HL-60 (cell line): ENCODE measurements at regions not wholly inside any gene's neighbourhood (a gene's known extent, or its start where the extent isn't known, plus 50 kb on each side); places are given as distances from the start of the nearest gene placed in this dataset.

Source experiments
- DNase-seq, 2 experiments: peaks; one replicate each; pipeline ENCODE4 v3.0.0-alpha.2; 2010 to 2020; ENCODE audit warnings: low read depth in 1 of 2, low spot score in 1 of 2
- H3K27ac ChIP-seq: fragments of 250-450 bp; sonication (Bioruptor Pico); replicated peaks from 2 replicates; pipeline ENCODE4 v1.5.1; 2020; ENCODE audit warnings: mild to moderate bottlenecking, moderate library complexity
- H3K27me3 ChIP-seq: fragments of 250-450 bp; sonication (Bioruptor Pico); 2 replicates; pipeline ENCODE4 v1.5.1; 2021; ENCODE audit warnings: mild to moderate bottlenecking, moderate library complexity; ENCODE audit not compliant: insufficient read depth, poor library complexity, severe bottlenecking
- H3K4me3 ChIP-seq: replicated peaks from 2 replicates; pipeline ENCODE4 v1.5.1; 2011; ENCODE audit warnings: mild to moderate bottlenecking, control low read depth, low read length; ENCODE audit not compliant: insufficient read depth
- CTCF ChIP-seq: IDR thresholded peaks from one replicate; pipeline ENCODE4 v1.5.1; 2011; ENCODE audit warnings: low read length, control low read depth, inconsistent platforms; ENCODE audit not compliant: insufficient read depth
- GABPA ChIP-seq: IDR thresholded peaks from 2 replicates; pipeline ENCODE4 v1.6.1; 2012; ENCODE audit warnings: low read depth
- POLR2AphosphoS5 ChIP-seq: IDR thresholded peaks from 2 replicates; pipeline ENCODE4 v1.6.1; 2012; ENCODE audit warnings: low read depth
- REST ChIP-seq: IDR thresholded peaks from 2 replicates; pipeline ENCODE4 v1.6.1; 2012; ENCODE audit warnings: low read depth; ENCODE audit not compliant: insufficient replicate concordance
- SPI1 ChIP-seq: IDR thresholded peaks from 2 replicates; pipeline ENCODE4 v1.6.1; 2012; ENCODE audit warnings: low read depth, mild to moderate bottlenecking, borderline replicate concordance

DNA sequence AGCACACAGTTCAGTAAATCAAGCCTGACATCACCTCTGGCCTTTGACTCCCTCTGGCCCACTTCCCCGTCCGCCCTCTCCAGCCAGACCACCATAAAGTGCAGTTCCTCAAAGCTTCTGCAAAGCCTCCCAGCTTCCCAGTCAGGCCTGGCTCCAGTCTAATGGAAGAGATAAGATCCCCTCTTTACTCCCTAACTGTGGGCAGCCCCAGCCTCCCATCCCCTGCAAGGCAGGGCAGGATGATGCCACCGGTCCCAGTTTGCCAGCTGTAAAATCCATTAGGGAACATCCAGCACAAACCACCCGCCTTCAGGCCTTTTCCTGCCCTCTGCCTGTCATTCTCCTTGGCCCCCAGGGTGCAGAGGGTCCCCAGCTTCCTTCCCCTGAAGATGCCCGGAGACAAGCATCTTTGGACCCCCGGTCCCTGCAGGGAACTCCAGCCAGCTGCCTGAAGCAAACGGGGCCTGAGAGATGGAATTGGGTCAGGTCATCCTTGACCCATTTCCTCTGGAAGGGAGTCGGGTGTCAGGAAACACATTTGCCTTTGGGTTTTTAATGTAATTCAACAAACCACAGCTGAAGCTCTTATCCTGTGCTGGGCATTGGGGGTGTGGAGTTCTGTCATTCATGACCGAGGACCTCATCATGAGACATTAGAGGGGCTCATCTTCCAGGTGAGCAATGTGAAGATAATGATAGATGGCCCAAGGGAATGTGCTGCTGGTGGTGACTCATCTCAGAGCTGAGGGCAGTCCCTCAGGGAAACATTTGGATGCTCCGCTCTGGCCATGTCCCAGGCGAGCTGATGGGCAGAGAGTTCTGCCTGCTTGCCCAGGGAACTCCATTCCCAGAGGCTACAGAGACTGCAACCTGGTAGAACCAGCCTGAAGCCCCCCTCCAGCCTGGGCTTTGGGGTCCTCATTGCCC is 93.8 kb upstream of the CLMN start:
- Histone ChIP-seq H3K4me3 (no peak overlapping the region), H3K27ac (no peak overlapping the region), H3K27me3 (no peaks in the 10 kb centered on the region)
- DNase-seq: no peak
- TF ChIP-seq GABPA (no peak), SPI1 (no peak), REST (no peak), CTCF (no peak), POLR2AphosphoS5 (no peak)

- Histone ChIP-seq H3K4me3 (no peak overlapping the region), H3K27ac (no peak overlapping the region), H3K27me3 (no peaks in the 10 kb centered on the region)
- no peak for TF ChIP-seq GABPA
- no peak for TF ChIP-seq CTCF
- TF ChIP-seq SPI1: no peak
- TF ChIP-seq POLR2AphosphoS5: no peak
- no peak for DNase-seq
Observed at GRCh38 chr14:95410838-95411237, 91.1 kb upstream of the CLMN start.

DNA sequence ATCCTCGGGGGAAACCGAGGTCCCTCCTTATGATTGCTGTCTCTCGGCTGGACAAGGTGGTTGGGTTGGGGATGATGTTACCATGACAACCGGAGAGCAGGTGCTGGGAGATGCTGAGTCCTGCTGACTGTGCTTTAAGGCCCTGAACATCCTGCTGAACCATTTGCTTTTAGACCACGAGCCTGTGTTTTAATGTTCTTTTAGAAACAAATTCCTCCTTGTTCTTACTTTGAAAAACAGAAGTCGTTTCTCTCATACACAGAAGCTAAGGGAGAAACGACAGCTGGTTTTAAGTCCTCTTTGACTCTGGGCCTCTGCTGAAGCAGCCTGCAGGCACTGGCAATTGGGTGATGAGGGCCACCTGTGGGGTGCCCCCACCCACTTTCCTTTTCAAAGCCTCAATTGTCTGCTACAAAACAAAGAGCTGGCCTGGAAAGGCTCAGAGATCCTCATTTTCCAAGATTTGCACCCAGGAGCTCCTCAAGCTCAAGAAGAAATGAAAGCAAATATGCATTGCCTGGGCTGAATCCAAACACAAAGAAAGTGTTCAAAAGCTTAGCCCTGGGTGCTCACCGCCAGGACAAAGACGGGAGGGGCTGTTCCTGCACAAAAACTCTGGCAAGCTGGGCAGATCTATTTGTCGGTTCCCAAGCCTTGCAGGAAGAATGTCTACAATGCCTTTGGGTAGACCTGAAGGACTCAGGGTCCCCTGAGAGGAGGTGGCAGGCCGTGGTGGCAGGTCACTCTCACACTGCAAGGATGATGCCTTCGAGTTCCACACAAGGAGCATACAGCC is 90.0 kb upstream of the CLMN start:
- H3K27ac ChIP-seq: no peak overlapping the region
- no peaks in the 10 kb centered on the region for H3K27me3 ChIP-seq

More for the DNA sequence above, 90.0 kb upstream of the CLMN start:
- no peak for DNase-seq
- TF ChIP-seq REST (no peak), SPI1 (no peak), CTCF (no peak), GABPA (no peak), POLR2AphosphoS5 (no peak)
- H3K4me3 ChIP-seq: no peak overlapping the region
